ENCODE measurements at regions not wholly inside any gene's neighbourhood (a gene's known extent, or its start where the extent isn't known, plus 50 kb on each side); places are given as distances from the start of the nearest gene placed in this dataset.

DNA sequence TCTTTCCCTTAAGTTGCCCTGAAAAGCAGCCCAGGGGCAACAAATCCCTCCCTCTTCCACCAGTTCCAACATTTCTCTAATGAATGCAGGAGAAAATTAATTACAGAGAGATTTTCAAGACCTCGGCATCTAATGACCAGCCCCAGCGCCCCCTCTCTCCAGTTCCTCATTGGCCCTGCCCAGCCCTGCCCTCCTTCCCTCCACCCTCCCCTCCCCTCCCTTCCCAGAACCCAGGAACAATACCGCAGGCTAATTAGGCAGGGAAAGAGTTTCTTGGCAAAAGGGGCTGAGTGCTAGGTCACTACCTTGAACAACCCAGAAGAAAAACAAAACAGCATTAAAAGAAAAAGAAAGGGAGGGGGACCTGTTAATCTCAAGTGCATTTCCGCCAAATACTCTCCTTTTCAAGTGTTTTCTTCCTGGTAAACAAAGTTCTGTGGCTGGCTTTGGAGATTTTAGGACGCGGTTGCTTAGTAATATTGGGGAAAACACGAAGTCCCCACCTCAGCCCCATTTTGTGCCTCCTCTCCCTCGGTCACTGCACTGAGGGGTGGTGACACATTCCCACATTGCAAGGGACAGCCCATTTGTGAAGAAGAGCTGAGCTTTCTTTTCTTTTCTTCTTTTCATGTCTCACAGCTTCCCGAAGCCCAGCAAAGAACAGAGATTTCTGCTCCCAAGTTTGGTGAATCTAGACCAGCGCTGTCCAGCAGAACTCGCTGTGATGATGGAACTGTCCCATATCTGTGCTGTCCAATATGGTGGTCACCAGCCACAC lies 215.4 kb downstream of the SOX9 start:
- Histone ChIP-seq H3K4me1 (ENCODE audit: control insufficient read depth in 4 of 4, insufficient read depth in 4 of 4, low read length in 3 of 4) (no peaks in the 10 kb centered on the region), H3K27ac (ENCODE audit: low read depth in 1 of 2, low read length in 2 of 2) (no peak overlapping the region), H3K27me3 (ENCODE audit: control insufficient read depth in 4 of 4, insufficient read depth in 4 of 4, low read length in 3 of 4) (peaks cover 0 to 23% (median 0%) of the 10 kb centered on the region in 4 donors), H3K9me3 (ENCODE audit: control insufficient read depth in 4 of 4, low read length in 3 of 4) (no peaks in the 10 kb centered on the region), H3K4me3 (ENCODE audit: low read depth in 1 of 3, low read length in 3 of 3) (no peak overlapping the region), H3K36me3 (ENCODE audit: control insufficient read depth in 4 of 4, insufficient read depth in 3 of 4, low read depth in 1 of 4, low read length in 3 of 4) (no peaks in the 10 kb centered on the region), H3K9ac (ENCODE audit: low read depth in 1 of 2, low read length in 2 of 2) (no peak overlapping the region)
- 60% methylated on average over 11 of the region's 11 CpGs for WGBS
- no peak for DNase-seq (ENCODE audit: low spot score)
- TF ChIP-seq HNF4G (IDR thresholded peaks at IDR 0.05): no peak

- Histone ChIP-seq H3K4me1 (ENCODE audit: control insufficient read depth in 4 of 4, insufficient read depth in 4 of 4, low read length in 3 of 4) (no peaks in the 10 kb centered on the region), H3K27ac (ENCODE audit: low read depth in 1 of 2, low read length in 2 of 2) (no peak overlapping the region), H3K27me3 (ENCODE audit: control insufficient read depth in 4 of 4, insufficient read depth in 4 of 4, low read length in 3 of 4) (peaks cover 0 to 20% (median 0%) of the 10 kb centered on the region in 4 donors), H3K36me3 (ENCODE audit: control insufficient read depth in 4 of 4, insufficient read depth in 3 of 4, low read depth in 1 of 4, low read length in 3 of 4) (no peaks in the 10 kb centered on the region), H3K4me3 (ENCODE audit: low read depth in 1 of 3, low read length in 3 of 3) (no peak overlapping the region), H3K9ac (ENCODE audit: low read depth in 1 of 2, low read length in 2 of 2) (no peak overlapping the region), H3K9me3 (ENCODE audit: control insufficient read depth in 4 of 4, low read length in 3 of 4) (no peaks in the 10 kb centered on the region)
- DNase-seq (ENCODE audit: low spot score): no peak
- no peak for TF ChIP-seq ATF3 (IDR thresholded peaks at IDR 0.05)
- TF ChIP-seq RXRA (IDR thresholded peaks at IDR 0.05): no peak
- no peak for TF ChIP-seq HNF4G (IDR thresholded peaks at IDR 0.05)
- no peak for TF ChIP-seq HNF4A (conservative IDR thresholded peaks at IDR 0.05)
- TF ChIP-seq REST (IDR thresholded peaks at IDR 0.05): no peak
- no peak for TF ChIP-seq JUND (IDR thresholded peaks at IDR 0.05)
- TF ChIP-seq, protein P1, sequence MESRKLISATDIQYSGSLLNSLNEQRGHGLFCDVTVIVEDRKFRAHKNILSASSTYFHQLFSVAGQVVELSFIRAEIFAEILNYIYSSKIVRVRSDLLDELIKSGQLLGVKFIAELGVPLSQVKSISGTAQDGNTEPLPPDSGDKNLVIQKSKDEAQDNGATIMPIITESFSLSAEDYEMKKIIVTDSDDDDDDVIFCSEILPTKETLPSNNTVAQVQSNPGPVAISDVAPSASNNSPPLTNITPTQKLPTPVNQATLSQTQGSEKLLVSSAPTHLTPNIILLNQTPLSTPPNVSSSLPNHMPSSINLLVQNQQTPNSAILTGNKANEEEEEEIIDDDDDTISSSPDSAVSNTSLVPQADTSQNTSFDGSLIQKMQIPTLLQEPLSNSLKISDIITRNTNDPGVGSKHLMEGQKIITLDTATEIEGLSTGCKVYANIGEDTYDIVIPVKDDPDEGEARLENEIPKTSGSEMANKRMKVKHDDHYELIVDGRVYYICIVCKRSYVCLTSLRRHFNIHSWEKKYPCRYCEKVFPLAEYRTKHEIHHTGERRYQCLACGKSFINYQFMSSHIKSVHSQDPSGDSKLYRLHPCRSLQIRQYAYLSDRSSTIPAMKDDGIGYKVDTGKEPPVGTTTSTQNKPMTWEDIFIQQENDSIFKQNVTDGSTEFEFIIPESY (IDR thresholded peaks at IDR 0.05): no peak
- no peak for TF ChIP-seq FOXA1 (IDR thresholded peaks at IDR 0.05)
- TF ChIP-seq, protein P2, sequence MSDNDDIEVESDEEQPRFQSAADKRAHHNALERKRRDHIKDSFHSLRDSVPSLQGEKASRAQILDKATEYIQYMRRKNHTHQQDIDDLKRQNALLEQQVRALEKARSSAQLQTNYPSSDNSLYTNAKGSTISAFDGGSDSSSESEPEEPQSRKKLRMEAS (IDR thresholded peaks at IDR 0.05): no peak
- WGBS: 83% methylated on average over 1 of the region's 1 CpG
Observed at GRCh38 chr17:72336804-72337070, 215.9 kb downstream of the SOX9 start.

DNA sequence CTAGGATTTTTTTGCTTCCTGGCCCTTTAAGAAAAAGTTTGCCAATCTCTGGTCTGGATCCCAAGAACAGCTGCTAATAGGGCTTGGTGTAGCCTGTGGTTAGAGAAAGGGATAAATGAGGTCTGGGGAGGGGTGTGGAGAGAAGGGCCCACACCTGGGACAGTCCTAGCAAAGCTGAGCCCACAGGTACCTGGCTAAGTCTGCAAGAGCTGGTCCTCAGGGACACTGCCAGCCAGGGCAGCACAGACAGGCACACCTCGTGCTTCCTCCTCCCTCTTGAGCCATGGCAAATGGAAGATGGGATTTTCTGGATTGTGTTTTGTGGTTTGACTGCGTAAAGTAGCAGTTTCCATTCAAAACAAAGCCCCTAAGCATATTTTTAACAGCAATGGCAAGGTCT lies 217.5 kb downstream of the SOX9 start:
- no peaks in the 10 kb centered on the region for H3K9me3 ChIP-seq (ENCODE audit: control insufficient read depth in 4 of 4, low read length in 3 of 4)
- WGBS: 59% methylated on average over 2 of the region's 2 CpGs
- no peak overlapping the region for H3K9ac ChIP-seq (ENCODE audit: low read depth in 1 of 2, low read length in 2 of 2)
- H3K27me3 ChIP-seq (ENCODE audit: control insufficient read depth in 4 of 4, insufficient read depth in 4 of 4, low read length in 3 of 4): peaks cover 0 to 12% (median 1%) of the 10 kb centered on the region in 4 donors
- H3K4me1 ChIP-seq (ENCODE audit: control insufficient read depth in 4 of 4, insufficient read depth in 4 of 4, low read length in 3 of 4): no peaks in the 10 kb centered on the region
- H3K36me3 ChIP-seq (ENCODE audit: control insufficient read depth in 4 of 4, insufficient read depth in 3 of 4, low read depth in 1 of 4, low read length in 3 of 4): no peaks in the 10 kb centered on the region
- H3K4me3 ChIP-seq (ENCODE audit: low read depth in 1 of 3, low read length in 3 of 3): no peak overlapping the region
- DNase-seq (ENCODE audit: low spot score): no peak
- no peak overlapping the region for H3K27ac ChIP-seq (ENCODE audit: low read depth in 1 of 2, low read length in 2 of 2)
- TF ChIP-seq NR2F2 (IDR thresholded peaks at IDR 0.05) (no peak), FOXA1 (IDR thresholded peaks at IDR 0.05) (no peak), CTCF (IDR thresholded peaks at IDR 0.05; ENCODE audit: low read depth, low read length, missing input control) (no peak), TAF1 (conservative IDR thresholded peaks at IDR 0.05) (no peak), HNF4A (conservative IDR thresholded peaks at IDR 0.05) (no peak), SP1 (IDR thresholded peaks at IDR 0.05) (no peak), JUND (IDR thresholded peaks at IDR 0.05) (no peak), EGR1 (IDR thresholded peaks at IDR 0.05; ENCODE audit: low read depth in 2 of 2) (no peak), RXRA (IDR thresholded peaks at IDR 0.05) (no peak), YY1 (IDR thresholded peaks at IDR 0.05) (no peak), GABPA (IDR thresholded peaks at IDR 0.05 in 1 of 2, conservative IDR thresholded peaks at IDR 0.05 in 1 of 2) (no peak)
- TF ChIP-seq, protein P2 (IDR thresholded peaks at IDR 0.05): no peak

All from liver (tissue), 8 donors.